H1 (cell line): ENCODE measurements at regions not wholly inside any gene's neighbourhood (a gene's known extent, or its start where the extent isn't known, plus 50 kb on each side); places are given as distances from the start of the nearest gene placed in this dataset.

Experiments
- TF ChIP-seq, protein P1 (sequence below): fragments of 300-600 bp; sonication (generic); IDR thresholded peaks from 2 replicates; pipeline ENCODE4 v1.7.1; 2012; ENCODE audit warnings: low read length, moderate library complexity, mild to moderate bottlenecking, inconsistent platforms; ENCODE audit not compliant: insufficient replicate concordance

DNA sequence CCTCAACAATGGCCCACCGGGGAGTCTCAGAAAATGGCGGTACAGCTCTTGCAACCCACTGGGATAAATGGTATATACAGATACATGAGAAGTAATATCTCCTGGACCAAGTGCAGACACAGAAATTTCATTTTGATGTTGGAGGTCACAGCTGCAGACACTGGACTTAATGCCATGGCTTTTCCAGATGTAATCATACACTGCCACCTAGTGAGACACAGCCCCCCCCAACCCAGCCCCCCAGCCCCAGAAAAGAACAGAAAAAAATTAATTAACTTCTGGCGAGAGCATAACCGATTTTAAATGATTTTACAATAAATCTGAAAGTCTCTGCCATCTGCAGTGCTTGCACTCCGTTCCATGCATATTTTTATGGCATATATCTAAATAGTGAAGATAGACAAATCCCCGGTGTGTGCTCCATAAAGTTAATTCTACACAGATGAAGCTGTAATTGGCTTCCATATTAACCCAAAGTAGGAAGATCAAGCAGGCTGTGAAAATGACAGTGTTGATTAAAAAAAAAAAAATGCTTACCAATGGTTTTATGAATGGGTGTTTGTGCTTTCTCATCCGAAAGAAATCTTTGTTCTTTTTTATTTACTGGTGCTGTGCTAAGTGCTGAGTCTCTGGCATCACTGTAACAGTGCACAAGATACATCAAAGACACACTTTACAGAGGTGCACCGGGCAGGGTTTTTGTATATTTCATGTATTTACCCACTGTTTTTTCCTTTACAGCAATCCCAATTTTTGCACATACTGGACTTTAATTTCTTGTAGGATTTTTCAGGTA, 804.1 kb downstream of the TFAP2A start (continued):
- TF ChIP-seq, protein P1, sequence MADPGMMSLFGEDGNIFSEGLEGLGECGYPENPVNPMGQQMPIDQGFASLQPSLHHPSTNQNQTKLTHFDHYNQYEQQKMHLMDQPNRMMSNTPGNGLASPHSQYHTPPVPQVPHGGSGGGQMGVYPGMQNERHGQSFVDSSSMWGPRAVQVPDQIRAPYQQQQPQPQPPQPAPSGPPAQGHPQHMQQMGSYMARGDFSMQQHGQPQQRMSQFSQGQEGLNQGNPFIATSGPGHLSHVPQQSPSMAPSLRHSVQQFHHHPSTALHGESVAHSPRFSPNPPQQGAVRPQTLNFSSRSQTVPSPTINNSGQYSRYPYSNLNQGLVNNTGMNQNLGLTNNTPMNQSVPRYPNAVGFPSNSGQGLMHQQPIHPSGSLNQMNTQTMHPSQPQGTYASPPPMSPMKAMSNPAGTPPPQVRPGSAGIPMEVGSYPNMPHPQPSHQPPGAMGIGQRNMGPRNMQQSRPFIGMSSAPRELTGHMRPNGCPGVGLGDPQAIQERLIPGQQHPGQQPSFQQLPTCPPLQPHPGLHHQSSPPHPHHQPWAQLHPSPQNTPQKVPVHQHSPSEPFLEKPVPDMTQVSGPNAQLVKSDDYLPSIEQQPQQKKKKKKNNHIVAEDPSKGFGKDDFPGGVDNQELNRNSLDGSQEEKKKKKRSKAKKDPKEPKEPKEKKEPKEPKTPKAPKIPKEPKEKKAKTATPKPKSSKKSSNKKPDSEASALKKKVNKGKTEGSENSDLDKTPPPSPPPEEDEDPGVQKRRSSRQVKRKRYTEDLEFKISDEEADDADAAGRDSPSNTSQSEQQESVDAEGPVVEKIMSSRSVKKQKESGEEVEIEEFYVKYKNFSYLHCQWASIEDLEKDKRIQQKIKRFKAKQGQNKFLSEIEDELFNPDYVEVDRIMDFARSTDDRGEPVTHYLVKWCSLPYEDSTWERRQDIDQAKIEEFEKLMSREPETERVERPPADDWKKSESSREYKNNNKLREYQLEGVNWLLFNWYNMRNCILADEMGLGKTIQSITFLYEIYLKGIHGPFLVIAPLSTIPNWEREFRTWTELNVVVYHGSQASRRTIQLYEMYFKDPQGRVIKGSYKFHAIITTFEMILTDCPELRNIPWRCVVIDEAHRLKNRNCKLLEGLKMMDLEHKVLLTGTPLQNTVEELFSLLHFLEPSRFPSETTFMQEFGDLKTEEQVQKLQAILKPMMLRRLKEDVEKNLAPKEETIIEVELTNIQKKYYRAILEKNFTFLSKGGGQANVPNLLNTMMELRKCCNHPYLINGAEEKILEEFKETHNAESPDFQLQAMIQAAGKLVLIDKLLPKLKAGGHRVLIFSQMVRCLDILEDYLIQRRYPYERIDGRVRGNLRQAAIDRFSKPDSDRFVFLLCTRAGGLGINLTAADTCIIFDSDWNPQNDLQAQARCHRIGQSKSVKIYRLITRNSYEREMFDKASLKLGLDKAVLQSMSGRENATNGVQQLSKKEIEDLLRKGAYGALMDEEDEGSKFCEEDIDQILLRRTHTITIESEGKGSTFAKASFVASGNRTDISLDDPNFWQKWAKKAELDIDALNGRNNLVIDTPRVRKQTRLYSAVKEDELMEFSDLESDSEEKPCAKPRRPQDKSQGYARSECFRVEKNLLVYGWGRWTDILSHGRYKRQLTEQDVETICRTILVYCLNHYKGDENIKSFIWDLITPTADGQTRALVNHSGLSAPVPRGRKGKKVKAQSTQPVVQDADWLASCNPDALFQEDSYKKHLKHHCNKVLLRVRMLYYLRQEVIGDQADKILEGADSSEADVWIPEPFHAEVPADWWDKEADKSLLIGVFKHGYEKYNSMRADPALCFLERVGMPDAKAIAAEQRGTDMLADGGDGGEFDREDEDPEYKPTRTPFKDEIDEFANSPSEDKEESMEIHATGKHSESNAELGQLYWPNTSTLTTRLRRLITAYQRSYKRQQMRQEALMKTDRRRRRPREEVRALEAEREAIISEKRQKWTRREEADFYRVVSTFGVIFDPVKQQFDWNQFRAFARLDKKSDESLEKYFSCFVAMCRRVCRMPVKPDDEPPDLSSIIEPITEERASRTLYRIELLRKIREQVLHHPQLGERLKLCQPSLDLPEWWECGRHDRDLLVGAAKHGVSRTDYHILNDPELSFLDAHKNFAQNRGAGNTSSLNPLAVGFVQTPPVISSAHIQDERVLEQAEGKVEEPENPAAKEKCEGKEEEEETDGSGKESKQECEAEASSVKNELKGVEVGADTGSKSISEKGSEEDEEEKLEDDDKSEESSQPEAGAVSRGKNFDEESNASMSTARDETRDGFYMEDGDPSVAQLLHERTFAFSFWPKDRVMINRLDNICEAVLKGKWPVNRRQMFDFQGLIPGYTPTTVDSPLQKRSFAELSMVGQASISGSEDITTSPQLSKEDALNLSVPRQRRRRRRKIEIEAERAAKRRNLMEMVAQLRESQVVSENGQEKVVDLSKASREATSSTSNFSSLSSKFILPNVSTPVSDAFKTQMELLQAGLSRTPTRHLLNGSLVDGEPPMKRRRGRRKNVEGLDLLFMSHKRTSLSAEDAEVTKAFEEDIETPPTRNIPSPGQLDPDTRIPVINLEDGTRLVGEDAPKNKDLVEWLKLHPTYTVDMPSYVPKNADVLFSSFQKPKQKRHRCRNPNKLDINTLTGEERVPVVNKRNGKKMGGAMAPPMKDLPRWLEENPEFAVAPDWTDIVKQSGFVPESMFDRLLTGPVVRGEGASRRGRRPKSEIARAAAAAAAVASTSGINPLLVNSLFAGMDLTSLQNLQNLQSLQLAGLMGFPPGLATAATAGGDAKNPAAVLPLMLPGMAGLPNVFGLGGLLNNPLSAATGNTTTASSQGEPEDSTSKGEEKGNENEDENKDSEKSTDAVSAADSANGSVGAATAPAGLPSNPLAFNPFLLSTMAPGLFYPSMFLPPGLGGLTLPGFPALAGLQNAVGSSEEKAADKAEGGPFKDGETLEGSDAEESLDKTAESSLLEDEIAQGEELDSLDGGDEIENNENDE = no peak
